NCI-H524 (cell line): ENCODE measurements at regions not wholly inside any gene's neighbourhood (a gene's known extent, or its start where the extent isn't known, plus 50 kb on each side); places are given as distances from the start of the nearest gene placed in this dataset.
A peak's percentile ranks its signal among the peaks of the same experiment; 100 is the strongest.
"Not testable (repeated sequence)": the region's sequence is repeated elsewhere in the genome, so short reads cannot be mapped to it uniquely, and the experiment has no call there.

Source experiments
- DNase-seq, 2 experiments: peaks; one replicate each; lab custom pipeline; 2025; lab: John Stamatoyannopoulos, UW

GRCh38 chr7:112937651-112938415, 147.6 kb upstream of the TMEM168 start:
- no peak for DNase-seq

- no peak for DNase-seq
Measured at GRCh38 chr7:112933598-112933997, 143.4 kb upstream of the TMEM168 start.

GRCh38 chr7:112930787-112931186, 140.6 kb upstream of the TMEM168 start:
- DNase-seq = no peak

GRCh38 chr7:112929421-112929820, 139.2 kb upstream of the TMEM168 start:
- DNase-seq = no peak

- DNase-seq = no peak
Measured at GRCh38 chr7:112926018-112926417, 135.8 kb upstream of the TMEM168 start.

GRCh38 chr7:112922546-112922945, 132.4 kb upstream of the TMEM168 start:
- DNase-seq = not testable (repeated sequence)

- DNase-seq = not testable (repeated sequence)
Measured at GRCh38 chr7:112916431-112916830, 126.2 kb upstream of the TMEM168 start.

GRCh38 chr7:112908086-112908485, 117.9 kb upstream of the TMEM168 start:
- no peak for DNase-seq

- no peak for DNase-seq
Measured at GRCh38 chr7:112907658-112908057, 117.5 kb upstream of the TMEM168 start.

GRCh38 chr7:112905950-112906349, 115.8 kb upstream of the TMEM168 start:
- DNase-seq = no peak

GRCh38 chr7:112905413-112905812, 115.2 kb upstream of the TMEM168 start:
- DNase-seq = no peak

- DNase-seq = peak; percentile 62 to 79
Measured at GRCh38 chr7:112898432-112899290, 108.5 kb upstream of the TMEM168 start.

- DNase-seq = no peak
Measured at GRCh38 chr7:112897839-112898431, 107.7 kb upstream of the TMEM168 start.

- DNase-seq = no peak
Measured at GRCh38 chr7:112896026-112896601, 105.9 kb upstream of the TMEM168 start.

GRCh38 chr7:112892263-112892662, 102.1 kb upstream of the TMEM168 start:
- no peak for DNase-seq

GRCh38 chr7:112891698-112892097, 101.5 kb upstream of the TMEM168 start:
- DNase-seq = no peak

GRCh38 chr7:112889834-112890438, 99.7 kb upstream of the TMEM168 start:
- no peak for DNase-seq

GRCh38 chr7:112889268-112889667, 99.1 kb upstream of the TMEM168 start:
- DNase-seq = no peak

- DNase-seq = no peak
Measured at GRCh38 chr7:112888781-112889180, 98.6 kb upstream of the TMEM168 start.

GRCh38 chr7:112887976-112888375, 97.8 kb upstream of the TMEM168 start:
- DNase-seq = no peak

- no peak for DNase-seq
Measured at GRCh38 chr7:112887337-112887736, 97.1 kb upstream of the TMEM168 start.

- no peak for DNase-seq
Measured at GRCh38 chr7:112886208-112886607, 96.0 kb upstream of the TMEM168 start.
